Tibial nerve (tissue), 4 donors: ENCODE measurements at regions not wholly inside any gene's neighbourhood (a gene's known extent, or its start where the extent isn't known, plus 50 kb on each side); places are given as distances from the start of the nearest gene placed in this dataset.

Source experiments
- DNase-seq, 2 donors: peaks; one replicate each; pipeline ENCODE4 v3.0.0-alpha.2; 2019; ENCODE audit warnings: low spot score in 2 of 2
- H3K27ac ChIP-seq, 4 donors: fragments of 200-600 bp; sonication (generic) in 3 of 4; one replicate each; pipeline ENCODE4 v1.5.1; 2017 to 2019; ENCODE audit warnings: mild to moderate bottlenecking in 1 of 4
- H3K27me3 ChIP-seq, 2 donors: fragments of 200-600 bp; sonication (generic) in 1 of 2; one replicate each; pipeline versions ENCODE4 v1.5.1 to v1.6.0; 2017 to 2019
- H3K36me3 ChIP-seq, 3 donors: fragments of 200-600 bp; sonication (generic); one replicate each; pipeline ENCODE4 v1.5.1; 2018 to 2019
- H3K4me1 ChIP-seq, 4 donors: fragments of 200-600 bp; sonication (generic) in 3 of 4; one replicate each; pipeline ENCODE4 v1.5.1; 2017 to 2019
- H3K4me3 ChIP-seq, 4 donors: fragments of 200-600 bp; sonication (generic) in 3 of 4; one replicate each; pipeline ENCODE4 v1.5.1; 2017 to 2019; ENCODE audit warnings: mild to moderate bottlenecking in 1 of 4, moderate library complexity in 1 of 4
- H3K9me3 ChIP-seq, 4 donors: fragments of 200-600 bp; sonication (generic) in 3 of 4; one replicate each; pipeline ENCODE4 v1.5.1; 2017 to 2019
- CTCF ChIP-seq, 5 experiments: fragments of 200-600 bp in 3 of 5; fragments of 450-650 bp in 2 of 5; sonication (generic) in 3 of 5; IDR thresholded peaks; one replicate each; pipeline ENCODE4 v1.5.1; 2016 to 2019; ENCODE audit warnings: antibody characterized with exemption in 5 of 5, mild to moderate bottlenecking in 3 of 5, moderate library complexity in 2 of 5
- EP300 ChIP-seq, 2 donors: sonication (generic); formaldehyde crosslinking; IDR thresholded peaks; one replicate each; pipeline ENCODE4 v1.6.1; 2017; ENCODE audit warnings: antibody characterized with exemption in 2 of 2, mild to moderate bottlenecking in 1 of 2
- POLR2A ChIP-seq, 2 donors: fragments of 450-650 bp; IDR thresholded peaks; one replicate each; pipeline ENCODE4 v1.6.1; 2017; ENCODE audit warnings: antibody characterized with exemption in 2 of 2, mild to moderate bottlenecking in 2 of 2, moderate library complexity in 2 of 2
- WGBS, 2 donors: methylation state at CpG; one replicate each; pipeline ENCODE4 v1.1.5; 2018; 5-methylcytosine and 5-hydroxymethylcytosine counted together

GRCh38 chr6:113055998-113056397 is 708.9 kb downstream of the RFPL4B start:
- Histone ChIP-seq H3K27ac (no peak overlapping the region), H3K9me3 (no peaks in the 10 kb centered on the region), H3K27me3 (no peaks in the 10 kb centered on the region), H3K36me3 (no peaks in the 10 kb centered on the region), H3K4me1 (peaks cover 0 to 12% (median 0%) of the 10 kb centered on the region in 4 donors), H3K4me3 (no peak overlapping the region)
- WGBS, 2 donors, result 2 to 34% methylated on average over 1 of the region's 1 CpG
- DNase-seq, result no peak
- TF ChIP-seq POLR2A (IDR thresholded peaks at IDR 0.05), result no peak
- TF ChIP-seq CTCF (IDR thresholded peaks at IDR 0.05), result no peak
- no peak for TF ChIP-seq EP300 (IDR thresholded peaks at IDR 0.05)

GRCh38 chr6:113057567-113058053 is 710.5 kb downstream of the RFPL4B start:
- H3K27ac ChIP-seq, result no peak overlapping the region
- no peaks in the 10 kb centered on the region for H3K36me3 ChIP-seq
- H3K4me1 ChIP-seq, result peaks cover 0 to 5% (median 0%) of the 10 kb centered on the region in 4 donors
- TF ChIP-seq POLR2A (IDR thresholded peaks at IDR 0.05) (no peak), CTCF (IDR thresholded peaks at IDR 0.05) (no peak), EP300 (IDR thresholded peaks at IDR 0.05) (no peak)
- no peaks in the 10 kb centered on the region for H3K27me3 ChIP-seq
- H3K4me3 ChIP-seq, result no peak overlapping the region
- 68 to 74% methylated on average over 1 of the region's 1 CpG for WGBS, 2 donors
- no peaks in the 10 kb centered on the region for H3K9me3 ChIP-seq
- no peak for DNase-seq

- H3K4me1 ChIP-seq, result peaks cover 0 to 8% (median under 1%) of the 10 kb centered on the region in 4 donors
- no peak for DNase-seq
- H3K27me3 ChIP-seq, result no peaks in the 10 kb centered on the region
- H3K36me3 ChIP-seq, result no peaks in the 10 kb centered on the region
- no peaks in the 10 kb centered on the region for H3K9me3 ChIP-seq
- H3K4me3 ChIP-seq, result no peak overlapping the region
- H3K27ac ChIP-seq, result no peak overlapping the region
- no peak for TF ChIP-seq EP300 (IDR thresholded peaks at IDR 0.05)
- no peak for TF ChIP-seq CTCF (IDR thresholded peaks at IDR 0.05)
- TF ChIP-seq POLR2A (IDR thresholded peaks at IDR 0.05), result no peak
- 74 to 79% methylated on average over 2 of the region's 2 CpGs for WGBS, 2 donors
Observed at GRCh38 chr6:113060664-113061063, 713.5 kb downstream of the RFPL4B start.

GRCh38 chr6:113065611-113066010 is 718.5 kb downstream of the RFPL4B start:
- no peak for DNase-seq
- WGBS, 2 donors, result 10 to 11% methylated on average over 2 of the region's 2 CpGs
- no peak overlapping the region for H3K4me3 ChIP-seq
- TF ChIP-seq CTCF (IDR thresholded peaks at IDR 0.05) (no peak), EP300 (IDR thresholded peaks at IDR 0.05) (peak in 1 of 2 donors; percentile 42)
- peaks cover 0 to 36% (median 8%) of the 10 kb centered on the region in 4 donors for H3K4me1 ChIP-seq
- H3K27me3 ChIP-seq, result no peaks in the 10 kb centered on the region
- H3K9me3 ChIP-seq, result no peaks in the 10 kb centered on the region
- H3K27ac ChIP-seq, result peak overlapping the region in 2 of 4 donors; percentile 41 to 62
- H3K36me3 ChIP-seq, result no peaks in the 10 kb centered on the region

GRCh38 chr6:113067612-113068275 is 720.6 kb downstream of the RFPL4B start:
- no peaks in the 10 kb centered on the region for H3K36me3 ChIP-seq
- no peaks in the 10 kb centered on the region for H3K9me3 ChIP-seq
- TF ChIP-seq POLR2A (IDR thresholded peaks at IDR 0.05) (no peak), CTCF (IDR thresholded peaks at IDR 0.05) (no peak), EP300 (IDR thresholded peaks at IDR 0.05) (no peak)
- 74% methylated on average over 3 of the region's 3 CpGs for WGBS, 2 donors
- H3K27me3 ChIP-seq, result no peaks in the 10 kb centered on the region
- no peak for DNase-seq
- H3K27ac ChIP-seq, result no peak overlapping the region
- peaks cover 0 to 36% (median 8%) of the 10 kb centered on the region in 4 donors for H3K4me1 ChIP-seq
- H3K4me3 ChIP-seq, result no peak overlapping the region
